LHCN-M2 (cell line): ENCODE measurements at regions not wholly inside any gene's neighbourhood (a gene's known extent, or its start where the extent isn't known, plus 50 kb on each side); places are given as distances from the start of the nearest gene placed in this dataset.

Experiments
- DNase-seq: peaks from one replicate; pipeline ENCODE4 v3.0.0-alpha.2; 2012; ENCODE audit warnings: low read depth

GRCh38 chr19:28026636-28027035, 1186.3 kb downstream of the UQCRFS1 start:
- DNase-seq = no peak

GRCh38 chr19:28024920-28025319, 1188.0 kb downstream of the UQCRFS1 start:
- no peak for DNase-seq

- no peak for DNase-seq
These were observed 1189.9 kb downstream of the UQCRFS1 start for GRCh38 chr19:28023064-28023463.

- no peak for DNase-seq
These were observed 1190.4 kb downstream of the UQCRFS1 start for GRCh38 chr19:28022506-28022905.

- DNase-seq = no peak
These were observed 1191.4 kb downstream of the UQCRFS1 start for GRCh38 chr19:28021259-28022185.

- DNase-seq = no peak
These were observed 1192.2 kb downstream of the UQCRFS1 start for GRCh38 chr19:28020619-28021258.

GRCh38 chr19:28019901-28020300, 1193.0 kb downstream of the UQCRFS1 start:
- no peak for DNase-seq

GRCh38 chr19:28019371-28019770, 1193.6 kb downstream of the UQCRFS1 start:
- DNase-seq = no peak

- no peak for DNase-seq
These were observed 1194.5 kb downstream of the UQCRFS1 start for GRCh38 chr19:28018499-28018898.

GRCh38 chr19:28014615-28015405, 1198.1 kb downstream of the UQCRFS1 start:
- no peak for DNase-seq

GRCh38 chr19:28012361-28012760, 1200.6 kb downstream of the UQCRFS1 start:
- no peak for DNase-seq

GRCh38 chr19:28010656-28011055, 1202.3 kb downstream of the UQCRFS1 start:
- no peak for DNase-seq

- no peak for DNase-seq
These were observed 1203.3 kb downstream of the UQCRFS1 start for GRCh38 chr19:28009696-28010095.

- no peak for DNase-seq
These were observed 1204.3 kb downstream of the UQCRFS1 start for GRCh38 chr19:28008695-28009094.

- no peak for DNase-seq
These were observed 1209.4 kb downstream of the UQCRFS1 start for GRCh38 chr19:28003543-28003942.

- no peak for DNase-seq
These were observed 1215.9 kb downstream of the UQCRFS1 start for GRCh38 chr19:27997069-27997468.

GRCh38 chr19:27993619-27994570, 1219.1 kb downstream of the UQCRFS1 start:
- no peak for DNase-seq

- DNase-seq = no peak
These were observed 1226.7 kb downstream of the UQCRFS1 start for GRCh38 chr19:27986299-27986698.

- no peak for DNase-seq
These were observed 1237.4 kb downstream of the UQCRFS1 start for GRCh38 chr19:27975419-27976005.

GRCh38 chr19:27974082-27974513, 1238.9 kb downstream of the UQCRFS1 start:
- no peak for DNase-seq
